HG02759 (cell line): ENCODE measurements at regions not wholly inside any gene's neighbourhood (a gene's known extent, or its start where the extent isn't known, plus 50 kb on each side); places are given as distances from the start of the nearest gene placed in this dataset.

Source experiments
- ATAC-seq: cut with Tn5 transposase; IDR thresholded peaks from one replicate; pipeline ENCODE4 v1.9.1; 2021; ENCODE audit warnings: mild to moderate bottlenecking, moderate library complexity; ENCODE audit not compliant: unreplicated experiment

GRCh38 chr6:129778793-129779192 is 68.8 kb upstream of the ARHGAP18 start:
- ATAC-seq, result no peak

GRCh38 chr6:129777371-129777770 is 67.4 kb upstream of the ARHGAP18 start:
- ATAC-seq, result no peak

- no peak for ATAC-seq
Measured at GRCh38 chr6:129776542-129777330, 66.8 kb upstream of the ARHGAP18 start.

GRCh38 chr6:129774697-129775447 is 64.9 kb upstream of the ARHGAP18 start:
- ATAC-seq, result peak; percentile 52

- no peak for ATAC-seq
Measured at GRCh38 chr6:129773304-129773703, 63.3 kb upstream of the ARHGAP18 start.

- no peak for ATAC-seq
Measured at GRCh38 chr6:129771678-129772077, 61.7 kb upstream of the ARHGAP18 start.

- ATAC-seq, result no peak
Measured at GRCh38 chr6:129767776-129768485, 58.0 kb upstream of the ARHGAP18 start.

- peak; percentile 96 for ATAC-seq
Measured at GRCh38 chr6:129766959-129767728, 57.2 kb upstream of the ARHGAP18 start.

- no peak for ATAC-seq
Measured at GRCh38 chr6:129764761-129765407, 54.9 kb upstream of the ARHGAP18 start.

- no peak for ATAC-seq
Measured at GRCh38 chr6:129759796-129760605, 50.0 kb upstream of the ARHGAP18 start.
